Stimulated activated CD8-positive, alpha-beta memory T cell treated with anti-CD3 and anti-CD28 coated beads, Interleukin-4, amount 100 ng/mL, for 48 hours (primary cell): ENCODE measurements at regions not wholly inside any gene's neighbourhood (a gene's known extent, or its start where the extent isn't known, plus 50 kb on each side); places are given as distances from the start of the nearest gene placed in this dataset.
"Not testable (repeated sequence)": the region's sequence is repeated elsewhere in the genome, so short reads cannot be mapped to it uniquely, and the experiment has no call there.

Experiments used
- DNase-seq: peaks from one replicate; pipeline ENCODE4 v3.0.0-alpha.2; 2020

DNA sequence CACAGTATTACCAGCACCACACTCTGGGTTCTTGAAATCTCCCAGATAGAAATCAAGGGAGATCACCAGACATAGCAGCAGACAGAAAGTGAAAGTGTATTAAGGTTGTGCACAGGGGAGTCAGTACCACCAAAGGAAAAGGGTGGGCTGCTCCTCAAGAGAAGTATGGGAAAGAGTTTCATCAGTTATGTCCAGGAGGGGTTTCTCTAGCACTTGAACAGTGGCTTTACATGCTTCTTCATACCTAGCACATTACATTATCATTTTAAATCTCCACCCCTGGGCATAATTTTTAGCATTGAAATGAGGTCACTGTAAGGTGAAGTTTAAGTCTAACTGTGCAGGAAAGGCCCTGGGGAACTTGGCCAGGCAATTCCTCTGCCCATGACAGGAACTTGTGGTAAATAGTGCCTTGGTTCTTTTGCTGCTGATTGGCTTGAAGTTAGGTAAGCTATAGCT, 601.0 kb downstream of the NUF2 start:
- DNase-seq: no peak

DNA sequence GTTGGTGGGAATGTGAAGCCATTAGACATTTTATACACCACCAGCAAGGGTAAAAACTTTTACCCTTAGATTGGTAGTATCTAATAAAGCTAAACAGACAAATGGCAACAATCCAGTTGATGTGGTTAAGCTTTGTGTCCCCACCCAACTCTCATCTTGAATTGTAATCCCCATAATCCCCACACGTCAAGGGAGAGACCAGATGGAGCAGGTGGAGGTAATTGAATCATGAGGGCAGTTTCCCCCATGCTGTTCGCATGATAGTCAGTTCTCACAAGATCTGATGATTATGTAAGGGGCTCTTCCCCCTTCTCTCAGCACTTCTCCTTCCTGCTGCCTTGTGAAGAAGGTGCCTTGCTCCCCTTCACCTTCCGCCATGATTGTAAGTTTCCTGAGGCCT, 602.3 kb downstream of the NUF2 start:
- no peak for DNase-seq

DNA sequence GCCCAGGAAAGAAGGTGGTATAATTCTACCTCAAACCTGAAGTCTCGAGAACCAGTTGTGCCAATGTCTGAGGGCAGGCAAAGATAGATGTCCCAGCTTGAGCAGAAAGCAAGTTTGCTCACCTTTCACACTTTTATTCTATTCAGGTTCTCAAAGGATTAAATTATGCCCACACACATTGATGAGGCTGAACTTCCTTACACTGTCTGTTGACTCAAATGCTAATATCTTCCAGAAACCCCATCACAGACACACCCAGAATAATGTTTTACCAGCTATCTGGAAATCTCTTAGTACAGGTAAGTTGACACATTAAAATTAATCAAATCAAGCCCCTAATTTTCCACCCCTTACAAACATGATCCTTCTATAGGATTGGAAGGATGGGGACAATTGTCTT, 605.7 kb downstream of the NUF2 start:
- no peak for DNase-seq

DNA sequence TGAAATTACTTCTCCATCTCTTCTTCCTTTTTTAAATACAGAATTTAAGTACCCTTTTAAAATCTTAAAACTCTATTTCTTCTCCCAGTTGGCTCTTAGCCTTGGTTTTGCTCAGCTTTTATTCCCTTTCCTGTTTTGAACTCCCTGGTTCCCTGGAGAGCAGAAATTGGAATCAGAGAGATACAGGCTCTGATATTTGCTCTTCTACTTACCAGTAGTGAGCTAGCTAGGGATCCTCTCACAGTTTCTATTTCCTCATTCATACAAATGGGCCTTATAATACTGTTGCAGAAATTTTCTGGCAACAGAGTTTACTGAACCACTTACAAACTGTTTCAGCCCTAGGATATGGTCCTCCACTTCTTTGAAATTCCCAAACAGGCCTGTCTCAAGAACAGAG, 606.3 kb downstream of the NUF2 start:
- DNase-seq: no peak

DNA sequence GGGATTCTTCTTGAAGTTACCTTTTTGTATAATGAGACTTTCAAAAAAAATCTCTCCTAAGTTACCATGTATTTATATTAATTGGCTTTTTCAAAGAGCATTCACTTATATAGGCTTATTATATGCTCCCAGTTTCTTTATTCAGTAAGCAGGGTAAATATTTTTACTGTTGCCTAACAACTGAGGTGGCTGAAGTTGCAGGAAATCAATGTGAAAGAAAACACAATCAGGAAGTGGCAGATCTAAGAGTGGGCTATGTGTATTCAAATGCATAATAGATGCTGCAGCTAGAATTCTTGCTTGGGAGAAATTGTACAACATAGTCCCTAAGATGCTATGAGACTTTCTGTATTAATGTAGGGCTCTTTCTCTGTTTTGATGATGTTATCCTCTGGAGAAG, 606.9 kb downstream of the NUF2 start:
- no peak for DNase-seq

DNA sequence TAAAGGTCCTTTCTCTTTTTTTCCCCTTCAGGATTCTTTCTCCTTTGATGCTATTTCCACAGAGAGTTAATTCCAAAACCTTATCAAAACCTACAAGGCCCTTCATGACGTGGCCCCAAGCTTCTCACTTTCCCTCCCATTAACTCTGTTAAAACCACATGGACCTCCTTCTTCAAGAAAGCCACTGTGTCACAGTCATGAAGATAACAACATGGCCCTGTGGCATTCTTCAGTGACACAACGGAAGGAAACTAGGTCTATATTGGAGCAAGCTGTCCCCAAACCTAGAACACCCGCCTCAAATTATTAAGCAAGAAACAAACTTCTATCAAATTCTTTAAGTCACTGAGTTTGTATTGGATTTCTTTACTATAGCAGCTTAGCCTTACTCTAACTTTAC, 611.1 kb downstream of the NUF2 start:
- no peak for DNase-seq

DNA sequence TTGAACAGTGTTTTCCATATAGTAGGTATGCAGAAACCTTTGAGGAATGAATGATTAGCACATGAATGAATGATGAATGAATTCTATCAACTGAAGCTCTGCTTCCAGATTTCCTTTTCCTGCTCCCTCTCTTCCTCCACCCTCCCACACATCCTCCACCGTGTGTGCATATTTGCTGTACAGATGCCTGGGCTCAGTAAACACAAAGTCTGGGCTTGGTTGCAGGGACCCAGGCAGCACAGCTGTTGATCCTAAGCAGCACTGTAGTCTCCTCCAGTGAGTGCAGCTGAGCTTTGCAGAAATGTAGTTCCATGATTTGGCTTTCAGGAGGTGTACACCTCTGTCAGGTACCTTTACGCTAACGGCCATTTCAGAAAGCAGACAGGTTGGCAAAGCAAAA, 611.7 kb downstream of the NUF2 start:
- no peak for DNase-seq

DNA sequence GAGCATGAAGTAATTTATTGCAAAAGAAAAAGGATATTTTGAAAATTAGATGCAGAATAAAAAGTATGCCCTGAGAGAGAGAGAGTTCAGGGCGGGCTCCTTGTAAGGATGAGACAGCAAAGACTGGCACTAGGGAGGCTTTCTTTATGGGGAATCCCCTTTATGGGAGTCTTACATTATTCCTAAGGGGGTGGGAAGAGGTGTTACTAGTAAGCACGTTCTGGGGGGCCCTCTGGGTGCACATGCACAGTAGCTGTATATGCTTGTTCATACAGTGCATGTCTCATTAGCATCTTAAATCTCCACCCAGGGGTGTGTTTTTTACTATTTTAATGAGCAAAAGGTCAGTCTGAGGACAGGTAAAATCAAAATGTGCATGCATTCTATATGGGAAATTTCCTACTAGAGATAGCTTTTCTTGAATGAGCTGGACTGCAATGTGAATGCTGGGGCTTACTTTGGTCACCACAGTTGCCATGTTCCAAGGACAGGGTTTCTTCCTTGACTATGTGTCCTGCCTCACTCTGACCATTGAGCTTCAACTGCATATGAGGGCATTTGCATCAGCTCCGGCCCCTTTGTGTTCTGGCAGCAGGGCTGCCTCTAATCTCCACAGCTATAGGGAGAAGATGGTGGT, 614.1 kb downstream of the NUF2 start:
- DNase-seq: no peak

DNA sequence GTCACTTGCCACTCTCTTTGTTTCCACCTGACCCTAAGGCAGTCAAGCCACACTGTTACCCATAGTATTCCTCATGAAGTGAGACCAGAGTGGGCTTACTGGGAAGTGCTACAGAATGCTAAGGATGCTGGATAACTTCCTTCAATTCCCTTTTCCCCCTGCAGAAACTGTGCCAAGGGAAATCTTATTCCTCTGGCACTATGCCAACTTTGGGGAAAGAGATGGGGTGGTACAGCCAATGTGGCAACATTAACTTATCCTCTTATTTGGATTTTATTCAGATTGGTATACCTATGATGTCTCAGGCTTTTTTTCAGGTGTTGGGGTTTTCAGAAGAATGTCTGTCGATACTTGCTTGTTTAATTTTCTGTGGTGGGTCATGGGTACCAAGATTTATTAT, 599.4 kb upstream of the PBX1 start:
- DNase-seq: no peak

DNA sequence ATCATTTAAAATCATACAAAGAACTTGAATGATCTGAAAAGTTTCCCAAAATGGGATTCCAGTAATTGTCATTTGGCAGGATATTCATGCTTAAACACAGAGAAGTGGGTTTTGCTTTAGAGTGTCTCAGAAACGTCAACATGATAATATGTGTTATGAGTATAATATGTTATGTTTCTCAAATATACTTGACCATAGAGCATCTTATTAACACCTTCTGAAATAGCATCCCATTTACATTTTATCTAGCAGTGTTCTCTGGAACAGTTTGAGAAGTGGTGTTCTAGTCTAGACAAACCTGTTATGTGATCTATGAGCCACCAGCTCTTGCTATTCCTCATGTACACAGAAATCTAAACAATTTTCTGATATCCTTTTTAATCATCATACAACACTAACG, 588.8 kb upstream of the PBX1 start:
- DNase-seq: no peak

DNA sequence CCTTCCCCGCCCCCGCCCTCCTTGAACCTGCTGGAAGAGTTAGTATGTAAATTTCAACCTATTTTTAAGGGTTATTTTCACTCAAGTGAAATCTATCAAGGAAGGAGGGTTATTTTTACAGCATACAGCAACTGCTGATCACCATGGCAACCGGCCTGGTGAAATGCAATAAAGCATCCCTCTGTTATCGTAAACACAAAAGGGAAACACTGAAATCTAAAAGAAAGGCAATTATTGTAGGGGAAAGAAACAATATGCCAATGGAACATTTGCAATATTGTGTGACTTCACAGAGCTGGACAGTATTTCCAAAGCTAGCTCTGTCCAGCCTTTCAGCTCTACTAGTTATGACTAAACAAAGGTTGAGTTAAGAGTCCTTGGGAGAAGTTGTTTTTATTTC, 588.3 kb upstream of the PBX1 start:
- no peak for DNase-seq

DNA sequence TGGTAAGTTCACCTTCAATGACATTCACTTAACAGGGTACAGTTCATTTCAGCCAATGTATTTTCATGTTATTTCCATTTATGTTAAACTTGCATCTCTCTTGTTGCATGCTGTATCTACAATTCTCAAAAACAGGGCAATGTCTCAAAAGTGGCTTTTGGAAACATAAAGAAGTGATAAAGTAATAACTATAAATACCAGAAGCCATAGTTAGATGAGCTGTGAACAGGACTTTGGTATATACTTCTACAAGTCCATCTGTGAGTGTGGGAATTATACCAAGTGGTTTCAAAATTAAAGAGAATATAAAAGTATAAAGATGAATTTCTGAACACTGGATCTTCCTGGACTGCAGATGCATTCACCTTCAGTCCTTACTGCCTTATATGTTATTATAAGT, 585.4 kb upstream of the PBX1 start:
- no peak for DNase-seq

DNA sequence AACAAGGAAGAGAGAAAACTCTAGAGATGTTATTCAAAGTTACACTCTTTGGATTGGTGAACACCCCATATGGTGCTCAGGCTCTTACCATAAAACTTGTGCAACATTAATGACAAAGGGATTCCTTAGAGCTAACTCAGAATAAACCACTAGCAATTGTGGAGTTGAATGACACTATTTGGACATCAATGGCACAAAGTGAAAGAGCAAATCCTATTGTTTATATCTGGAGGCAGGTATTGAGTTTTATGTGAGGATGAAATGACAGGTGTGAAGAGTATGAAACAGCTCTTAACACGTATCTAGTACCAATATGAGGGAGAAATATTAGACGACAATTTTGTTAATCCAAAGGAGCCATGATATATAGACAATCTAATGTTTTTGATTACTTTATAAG, 584.9 kb upstream of the PBX1 start:
- DNase-seq: no peak

DNA sequence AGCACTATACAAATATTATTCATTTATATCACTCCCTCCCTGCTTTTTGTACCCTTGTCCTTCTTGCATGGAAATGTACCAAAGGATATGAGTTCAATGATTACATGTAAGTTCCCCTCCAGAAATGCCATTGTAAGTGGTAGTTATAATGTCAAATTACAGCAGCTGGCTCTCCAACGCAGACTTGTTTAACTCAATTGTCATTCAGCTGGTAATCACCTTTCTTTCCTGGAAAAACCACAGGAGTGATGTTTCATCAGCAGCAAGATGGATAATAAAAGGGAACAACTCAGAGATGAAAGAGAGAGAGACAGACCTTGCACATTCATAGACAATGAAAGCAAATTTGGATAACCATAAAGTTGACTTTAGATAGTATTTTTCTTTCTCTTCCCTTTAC, 578.6 kb upstream of the PBX1 start:
- no peak for DNase-seq

DNA sequence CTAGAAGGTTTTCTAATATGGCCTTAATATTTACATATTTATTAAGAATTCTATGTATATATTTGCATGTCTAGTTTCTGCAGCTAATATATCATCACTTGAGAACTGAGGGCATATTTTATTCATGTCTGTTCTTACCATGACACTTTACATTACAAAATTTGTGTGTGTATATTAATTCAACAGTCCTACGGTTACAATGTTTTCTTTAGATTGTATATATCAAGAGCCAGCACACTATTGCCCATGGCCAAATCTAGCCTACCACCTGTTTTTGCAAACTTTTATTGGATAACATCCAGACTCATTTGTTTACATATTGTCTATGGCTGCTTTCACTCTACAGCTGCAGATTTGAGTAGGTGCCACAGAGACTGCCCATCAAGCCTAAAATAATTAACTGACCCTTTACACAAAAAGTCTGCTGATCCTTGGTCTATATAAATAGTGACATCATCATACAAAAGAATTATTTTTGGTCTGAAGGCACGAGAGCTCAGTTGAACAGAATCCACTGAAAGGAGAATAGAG, 577.4 kb upstream of the PBX1 start:
- no peak for DNase-seq

DNA sequence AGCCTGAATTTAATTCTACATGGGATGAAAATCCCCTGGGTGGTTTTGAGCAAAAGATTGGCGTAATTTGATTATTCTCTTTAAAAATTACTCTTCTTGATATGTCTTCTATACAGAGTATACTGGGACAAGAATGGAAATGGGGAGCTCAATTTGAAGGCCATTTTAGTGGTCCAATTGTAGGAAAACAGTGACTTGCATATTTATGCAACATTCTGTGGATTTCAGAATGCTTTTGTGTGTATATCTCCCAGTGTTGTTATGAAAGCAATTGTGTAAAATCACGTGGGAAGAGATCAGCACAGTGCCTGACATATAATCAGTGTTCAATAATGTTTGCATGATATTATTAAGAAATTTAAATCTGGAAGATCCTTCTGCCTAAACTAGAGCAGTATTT, 575.9 kb upstream of the PBX1 start:
- DNase-seq: no peak

DNA sequence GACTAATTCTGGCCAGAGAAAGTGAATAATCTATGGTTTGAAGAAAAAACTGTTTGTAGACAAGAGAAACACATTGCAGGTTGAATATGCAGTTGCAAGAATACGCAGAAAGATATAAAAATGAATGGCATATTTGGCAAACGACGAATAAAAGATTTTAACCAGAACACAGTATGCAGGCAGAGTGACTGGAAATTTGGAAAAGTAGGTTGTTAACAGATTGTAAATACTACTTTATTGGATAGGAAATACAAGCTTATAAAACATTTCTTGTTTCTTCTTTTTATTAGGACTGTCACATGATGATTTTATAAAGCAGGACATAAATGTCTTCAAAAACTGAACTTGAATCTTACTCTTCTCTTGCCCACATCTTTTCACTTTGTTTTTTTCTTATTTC, 573.3 kb upstream of the PBX1 start:
- DNase-seq: no peak

DNA sequence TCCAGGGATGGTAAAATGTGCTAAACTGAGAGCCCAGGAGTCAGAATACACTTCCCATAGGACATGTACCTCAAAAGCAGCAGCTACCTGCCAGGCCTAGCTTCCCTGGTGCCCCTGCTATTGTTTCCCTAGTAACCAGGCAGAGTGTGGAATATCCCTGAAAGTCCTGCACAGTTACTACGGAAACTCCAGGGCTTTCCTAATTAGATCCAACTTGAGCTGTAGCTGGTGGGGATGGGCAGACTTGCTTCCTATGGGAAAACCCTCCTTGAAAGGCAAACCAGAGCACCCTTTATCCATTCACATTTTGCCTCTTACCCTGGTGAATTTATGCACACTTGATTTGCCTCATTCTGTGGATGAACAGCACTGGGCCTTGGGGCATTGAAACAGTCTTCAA, 559.9 kb upstream of the PBX1 start:
- no peak for DNase-seq

DNA sequence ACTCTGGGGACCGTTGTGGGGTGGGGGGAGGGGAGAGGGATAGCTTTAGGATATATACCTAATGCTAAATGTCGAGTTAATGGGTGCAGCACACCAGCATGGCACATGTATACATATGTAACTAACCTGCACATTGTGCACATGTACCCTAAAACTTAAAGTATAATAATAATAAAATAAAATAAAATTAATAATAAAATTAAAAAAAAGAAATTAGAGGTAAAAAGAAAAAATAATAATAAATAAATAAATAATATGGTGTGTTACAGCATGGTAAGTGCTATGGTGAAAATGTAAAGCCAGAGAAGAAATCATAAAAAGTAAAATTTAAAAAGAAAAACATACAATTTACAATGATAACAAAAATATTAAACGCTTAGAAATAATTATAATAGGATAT, 552.8 kb upstream of the PBX1 start:
- not testable (repeated sequence) for DNase-seq

DNA sequence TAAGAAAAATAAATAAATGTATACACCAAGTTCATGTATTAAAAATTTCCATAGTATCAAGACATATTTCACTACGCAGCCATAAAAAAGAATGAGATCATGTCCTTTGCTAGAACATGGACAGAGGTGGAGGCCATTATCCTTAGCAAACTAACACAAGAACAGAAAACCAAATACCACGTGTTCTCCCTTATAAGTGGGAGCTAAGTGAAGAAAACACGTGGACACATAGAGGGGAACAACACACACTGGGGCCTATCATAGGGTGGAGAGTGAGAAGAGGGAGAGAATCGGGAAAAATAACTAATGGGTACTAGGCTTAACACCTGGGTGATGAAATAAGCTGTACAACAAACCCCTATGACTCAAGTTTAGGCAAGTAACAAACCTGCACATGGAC, 552.4 kb upstream of the PBX1 start:
- no peak for DNase-seq

DNA sequence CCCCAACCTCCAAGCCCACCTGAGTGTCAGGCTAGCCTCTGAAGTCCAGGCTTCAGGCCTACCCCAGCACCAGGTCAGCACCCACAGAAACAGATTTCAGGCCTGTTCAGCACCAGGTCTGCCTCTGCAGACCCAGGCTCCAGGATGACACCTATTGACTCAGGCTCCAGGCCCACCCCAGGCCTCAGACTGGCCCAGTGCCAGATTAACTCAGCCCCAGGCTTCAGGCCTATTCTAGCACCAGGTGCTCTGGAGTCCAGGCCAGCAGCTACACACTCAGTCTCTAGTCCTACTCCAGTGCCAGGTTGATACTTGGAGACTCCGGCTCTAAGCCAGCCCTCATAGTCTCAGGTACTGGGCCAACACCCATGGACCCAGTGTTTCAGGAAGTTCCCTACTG, 541.7 kb upstream of the PBX1 start:
- DNase-seq: no peak

DNA sequence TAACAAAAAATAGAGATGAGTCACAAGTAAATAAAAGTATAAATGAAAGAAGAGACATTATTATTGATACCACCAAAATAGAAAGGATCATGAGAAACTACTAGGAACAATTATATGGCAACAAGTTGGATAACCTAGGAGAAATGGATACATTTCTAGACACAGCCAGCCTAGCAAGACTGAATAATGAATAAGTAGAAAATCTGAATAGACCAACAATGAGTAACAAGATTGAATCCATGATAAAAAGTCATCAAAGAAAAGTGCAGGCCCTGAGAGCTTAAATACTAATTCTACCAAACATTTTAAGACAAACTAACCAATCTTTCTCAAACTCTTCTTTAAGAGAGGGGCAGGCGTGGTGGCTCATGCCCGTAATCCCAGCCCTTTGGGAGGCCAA, 538.6 kb upstream of the PBX1 start:
- DNase-seq: no peak

DNA sequence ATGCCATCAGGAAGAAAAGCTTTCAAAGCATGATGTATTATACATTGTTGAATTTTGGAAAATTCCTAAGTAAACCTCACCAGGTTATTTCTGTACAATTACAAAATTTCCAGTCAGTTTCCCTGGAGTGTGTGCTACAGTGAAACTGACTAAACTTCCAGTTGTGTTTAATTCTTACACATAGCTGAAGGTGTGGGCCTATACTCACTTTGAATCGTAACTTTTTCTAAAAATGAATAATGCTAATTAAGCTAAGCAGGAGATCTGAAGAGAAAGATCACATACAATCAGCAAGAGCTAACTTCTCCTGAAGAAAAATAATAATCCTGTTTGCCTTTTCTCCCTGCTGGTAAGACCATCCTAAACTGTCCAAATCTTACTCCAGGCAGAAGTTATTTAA, 537.2 kb upstream of the PBX1 start:
- DNase-seq: no peak

DNA sequence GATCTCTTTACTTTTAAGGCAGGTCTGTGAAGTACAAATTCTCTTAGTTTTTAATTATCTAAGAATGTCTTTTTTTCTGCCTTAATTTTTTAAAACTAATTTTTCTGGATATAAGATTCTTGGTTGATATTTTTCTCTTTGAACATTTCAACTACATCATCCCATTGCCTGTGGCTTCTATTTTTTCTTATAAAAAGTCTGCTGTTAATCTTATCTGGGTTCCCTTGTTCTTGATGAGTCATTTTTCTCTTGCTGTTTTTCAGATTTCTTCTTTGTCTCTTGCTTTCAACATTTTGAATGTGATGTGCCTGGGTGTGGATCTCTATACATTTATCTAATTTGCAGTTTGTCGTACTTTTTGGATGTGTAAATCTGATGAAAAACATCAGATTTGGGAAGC, 525.2 kb upstream of the PBX1 start:
- no peak for DNase-seq

DNA sequence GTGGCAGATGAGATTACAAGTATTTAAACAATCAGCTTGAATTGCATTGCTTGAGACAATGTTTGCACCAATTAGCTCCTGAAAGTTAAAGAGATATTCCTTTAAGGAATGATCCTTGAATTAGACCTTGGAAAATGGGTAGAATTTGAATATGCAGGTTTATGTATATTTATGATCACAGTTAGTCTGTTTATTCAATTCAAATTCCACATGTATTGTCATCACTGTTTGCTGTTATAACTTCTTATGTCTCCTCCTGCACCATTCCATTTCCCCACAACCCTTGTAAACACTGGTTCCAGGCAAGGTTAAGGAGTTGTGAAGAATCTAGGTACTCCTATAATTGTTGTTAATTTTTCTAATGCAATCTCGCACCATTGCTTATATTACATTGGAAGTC, 518.2 kb upstream of the PBX1 start:
- no peak for DNase-seq

DNA sequence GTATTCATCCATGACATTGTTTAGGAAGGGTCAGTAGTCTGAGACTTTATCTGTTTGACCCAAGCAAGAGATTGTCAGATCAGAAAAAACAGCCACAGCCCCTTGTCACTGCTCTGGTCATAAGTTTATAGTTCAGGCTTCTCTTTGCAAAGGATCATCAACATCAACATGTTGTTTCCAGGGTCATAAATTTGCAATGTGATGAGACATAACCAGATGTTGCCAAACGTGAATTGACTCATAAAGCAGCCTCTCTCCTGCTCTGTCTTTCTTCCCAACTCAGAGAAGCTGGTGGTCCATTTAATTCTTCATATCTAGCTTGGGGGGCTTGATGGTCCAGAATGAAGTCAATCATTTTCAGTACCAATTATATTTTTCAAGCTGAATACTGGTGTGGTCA, 507.2 kb upstream of the PBX1 start:
- no peak for DNase-seq
